ENCODE measurements at regions not wholly inside any gene's neighbourhood (a gene's known extent, or its start where the extent isn't known, plus 50 kb on each side); places are given as distances from the start of the nearest gene placed in this dataset.

GRCh38 chr15:91400481-91400880 is 300.4 kb downstream of the SV2B start:
- Histone ChIP-seq H3K36me3 (ENCODE audit: control insufficient read depth, insufficient read depth, low read length) (no peaks in the 10 kb centered on the region), H3K4me3 (ENCODE audit: low read depth, low read length) (no peak overlapping the region), H3K4me1 (ENCODE audit: control insufficient read depth, insufficient read depth, low read length, poor library complexity, severe bottlenecking) (no peaks in the 10 kb centered on the region), H3K27ac (ENCODE audit: insufficient read depth, low read length, poor library complexity, severe bottlenecking) (no peak overlapping the region), H3K27me3 (ENCODE audit: control insufficient read depth, insufficient read depth, low read length) (no peaks in the 10 kb centered on the region), H3K9me3 (ENCODE audit: control insufficient read depth in 2 of 2, low read length in 2 of 2) (no peaks in the 10 kb centered on the region)
- Mint-ChIP-seq H3K9me3 (peaks cover 0 to 3% (median 0%) of the 10 kb centered on the region in 7 donors), H3K4me3 (no peak overlapping the region), H3K27ac (no peak overlapping the region), H3K4me1 (no peaks in the 10 kb centered on the region), H3K27me3 (peaks cover 17% of the 10 kb centered on the region), H3K36me3 (no peaks in the 10 kb centered on the region)
- DNase-seq (no peak), ATAC-seq (ENCODE audit: low read depth in 2 of 2) (no peak)

DNA sequence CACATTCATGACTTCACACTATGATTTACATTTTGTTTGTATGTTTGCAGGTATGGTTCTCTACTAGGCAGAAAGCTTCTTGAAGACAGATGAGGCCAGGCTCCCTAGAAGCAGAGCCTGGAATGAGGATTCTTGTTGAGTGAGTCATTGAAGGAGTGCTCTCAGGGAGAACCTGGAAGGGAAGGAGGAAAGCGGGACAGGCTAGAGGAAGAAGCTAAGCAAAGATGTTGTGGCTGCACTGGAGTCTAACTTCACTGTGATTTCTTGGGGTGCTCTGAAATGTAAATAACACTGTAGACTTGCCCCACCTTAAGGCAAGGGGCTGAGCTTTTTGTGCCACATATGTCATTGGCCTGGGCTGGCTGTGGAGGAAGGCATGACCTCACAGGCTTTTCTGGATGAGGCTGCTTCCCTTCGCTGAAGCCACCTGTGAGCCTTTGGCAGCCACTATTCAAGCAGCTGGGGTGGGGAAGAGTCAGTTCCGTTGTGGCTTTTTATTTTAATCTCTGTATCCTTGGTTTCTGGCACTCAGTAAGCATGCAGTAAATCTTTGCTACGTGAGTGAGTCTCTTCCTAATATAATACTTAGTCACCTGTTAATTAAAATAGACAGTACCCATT is 307.3 kb downstream of the SV2B start:
- Mint-ChIP-seq H3K27me3 (peaks cover 10% of the 10 kb centered on the region), H3K36me3 (no peaks in the 10 kb centered on the region)

GRCh38 chr15:91408476-91409076 is 308.5 kb downstream of the SV2B start:
- Histone ChIP-seq H3K4me1 (ENCODE audit: control insufficient read depth, insufficient read depth, low read length, poor library complexity, severe bottlenecking) (no peaks in the 10 kb centered on the region), H3K27ac (ENCODE audit: insufficient read depth, low read length, poor library complexity, severe bottlenecking) (no peak overlapping the region), H3K4me3 (ENCODE audit: low read depth, low read length) (no peak overlapping the region), H3K9me3 (ENCODE audit: control insufficient read depth in 2 of 2, low read length in 2 of 2) (no peaks in the 10 kb centered on the region), H3K36me3 (ENCODE audit: control insufficient read depth, insufficient read depth, low read length) (no peaks in the 10 kb centered on the region), H3K27me3 (ENCODE audit: control insufficient read depth, insufficient read depth, low read length) (no peaks in the 10 kb centered on the region)
- Mint-ChIP-seq H3K9me3 (peaks cover 0 to 6% (median 0%) of the 10 kb centered on the region in 7 donors), H3K4me3 (no peak overlapping the region), H3K27me3 (peaks cover 5% of the 10 kb centered on the region), H3K36me3 (no peaks in the 10 kb centered on the region), H3K4me1 (peaks cover 0 to 20% (median 19%) of the 10 kb centered on the region in 4 donors), H3K27ac (no peak overlapping the region)
- DNase-seq = no peak
- ATAC-seq (ENCODE audit: low read depth in 2 of 2) = no peak

More for the DNA sequence above, 307.3 kb downstream of the SV2B start:
- ATAC-seq (ENCODE audit: low read depth in 2 of 2) (peak; percentile 28 to 53), DNase-seq (peak in 2 of 3 donors; percentile 3 to 53)
- no peaks in the 10 kb centered on the region for H3K27me3 ChIP-seq (ENCODE audit: control insufficient read depth, insufficient read depth, low read length)
- H3K27ac ChIP-seq (ENCODE audit: insufficient read depth, low read length, poor library complexity, severe bottlenecking) = no peak overlapping the region
- no peaks in the 10 kb centered on the region for H3K4me1 ChIP-seq (ENCODE audit: control insufficient read depth, insufficient read depth, low read length, poor library complexity, severe bottlenecking)
- H3K4me3 Mint-ChIP-seq = peak overlapping the region in 1 of 4 donors; percentile 38
- peak overlapping the region in 2 of 3 donors; percentile 3 to 79 for H3K27ac Mint-ChIP-seq
- peaks cover 0 to 17% (median 15%) of the 10 kb centered on the region in 4 donors for H3K4me1 Mint-ChIP-seq
- no peaks in the 10 kb centered on the region for H3K36me3 ChIP-seq (ENCODE audit: control insufficient read depth, insufficient read depth, low read length)
- H3K9me3 Mint-ChIP-seq = peaks cover 0 to 6% (median 0%) of the 10 kb centered on the region in 7 donors
- H3K4me3 ChIP-seq (ENCODE audit: low read depth, low read length) = peak overlapping the region; percentile 5
- H3K9me3 ChIP-seq (ENCODE audit: control insufficient read depth in 2 of 2, low read length in 2 of 2) = no peaks in the 10 kb centered on the region

DNA sequence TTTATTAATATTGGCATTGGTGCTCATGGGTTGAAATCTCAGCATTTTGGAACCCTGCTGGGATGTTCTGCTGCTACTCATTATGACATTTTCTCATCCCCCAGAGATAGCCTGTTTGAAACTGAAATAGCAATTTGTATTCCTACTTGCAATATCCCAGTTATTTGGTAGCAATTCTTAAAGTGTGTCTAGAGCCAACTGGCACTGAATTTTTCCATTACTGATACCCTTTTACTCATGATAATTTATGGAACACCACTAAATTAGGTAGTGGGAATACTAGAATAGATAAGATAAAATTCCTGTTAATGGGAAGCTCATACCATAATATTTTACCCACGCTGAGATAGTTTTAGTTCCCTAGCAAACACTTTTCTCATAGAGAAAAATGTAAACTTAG is 309.3 kb downstream of the SV2B start:
- ATAC-seq (ENCODE audit: low read depth in 2 of 2) (no peak), DNase-seq (no peak)
- H3K9me3 ChIP-seq (ENCODE audit: control insufficient read depth in 2 of 2, low read length in 2 of 2) = no peaks in the 10 kb centered on the region
- Mint-ChIP-seq H3K4me3 (no peak overlapping the region), H3K9me3 (peaks cover 0 to 9% (median 1%) of the 10 kb centered on the region in 7 donors), H3K27ac (no peak overlapping the region), H3K4me1 (peaks cover 0 to 20% (median 19%) of the 10 kb centered on the region in 4 donors), H3K27me3 (peaks cover 5% of the 10 kb centered on the region), H3K36me3 (no peaks in the 10 kb centered on the region)
- no peaks in the 10 kb centered on the region for H3K4me1 ChIP-seq (ENCODE audit: control insufficient read depth, insufficient read depth, low read length, poor library complexity, severe bottlenecking)
- H3K27me3 ChIP-seq (ENCODE audit: control insufficient read depth, insufficient read depth, low read length) = no peaks in the 10 kb centered on the region
- H3K27ac ChIP-seq (ENCODE audit: insufficient read depth, low read length, poor library complexity, severe bottlenecking) = no peak overlapping the region
- H3K36me3 ChIP-seq (ENCODE audit: control insufficient read depth, insufficient read depth, low read length) = no peaks in the 10 kb centered on the region
- H3K4me3 ChIP-seq (ENCODE audit: low read depth, low read length) = no peak overlapping the region

DNA sequence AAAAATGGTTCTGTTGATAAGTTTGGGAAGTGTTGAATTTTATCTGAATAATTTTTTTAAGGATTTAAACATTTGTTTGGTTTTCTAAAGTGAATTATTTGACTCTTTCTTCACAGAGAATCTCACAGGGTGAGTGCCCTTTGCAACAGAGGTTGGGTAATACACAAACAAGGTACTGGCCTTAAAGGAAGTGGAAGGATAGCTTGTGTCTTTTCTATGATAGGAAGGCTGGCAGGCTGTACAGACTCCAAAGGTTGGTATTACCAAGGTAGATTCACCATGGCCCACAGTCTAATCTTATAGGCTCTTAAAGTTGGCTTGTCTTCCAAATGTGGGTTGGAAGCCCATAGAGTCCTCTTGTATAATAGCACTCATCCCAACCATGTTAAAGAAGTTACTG is 311.5 kb downstream of the SV2B start:
- no peaks in the 10 kb centered on the region for H3K36me3 ChIP-seq (ENCODE audit: control insufficient read depth, insufficient read depth, low read length)
- no peaks in the 10 kb centered on the region for H3K36me3 Mint-ChIP-seq
- peaks cover 9% of the 10 kb centered on the region for H3K27me3 Mint-ChIP-seq
- ATAC-seq (ENCODE audit: low read depth in 2 of 2) (no peak), DNase-seq (no peak)
- no peaks in the 10 kb centered on the region for H3K4me1 ChIP-seq (ENCODE audit: control insufficient read depth, insufficient read depth, low read length, poor library complexity, severe bottlenecking)
- H3K9me3 ChIP-seq (ENCODE audit: control insufficient read depth in 2 of 2, low read length in 2 of 2) = no peaks in the 10 kb centered on the region
- H3K27ac Mint-ChIP-seq = no peak overlapping the region
- H3K9me3 Mint-ChIP-seq = peaks cover 0 to 10% (median 1%) of the 10 kb centered on the region in 7 donors
- no peak overlapping the region for H3K4me3 Mint-ChIP-seq
- peaks cover 0 to 20% (median 19%) of the 10 kb centered on the region in 4 donors for H3K4me1 Mint-ChIP-seq
- H3K4me3 ChIP-seq (ENCODE audit: low read depth, low read length) = no peak overlapping the region
- no peak overlapping the region for H3K27ac ChIP-seq (ENCODE audit: insufficient read depth, low read length, poor library complexity, severe bottlenecking)
- H3K27me3 ChIP-seq (ENCODE audit: control insufficient read depth, insufficient read depth, low read length) = no peaks in the 10 kb centered on the region

DNA sequence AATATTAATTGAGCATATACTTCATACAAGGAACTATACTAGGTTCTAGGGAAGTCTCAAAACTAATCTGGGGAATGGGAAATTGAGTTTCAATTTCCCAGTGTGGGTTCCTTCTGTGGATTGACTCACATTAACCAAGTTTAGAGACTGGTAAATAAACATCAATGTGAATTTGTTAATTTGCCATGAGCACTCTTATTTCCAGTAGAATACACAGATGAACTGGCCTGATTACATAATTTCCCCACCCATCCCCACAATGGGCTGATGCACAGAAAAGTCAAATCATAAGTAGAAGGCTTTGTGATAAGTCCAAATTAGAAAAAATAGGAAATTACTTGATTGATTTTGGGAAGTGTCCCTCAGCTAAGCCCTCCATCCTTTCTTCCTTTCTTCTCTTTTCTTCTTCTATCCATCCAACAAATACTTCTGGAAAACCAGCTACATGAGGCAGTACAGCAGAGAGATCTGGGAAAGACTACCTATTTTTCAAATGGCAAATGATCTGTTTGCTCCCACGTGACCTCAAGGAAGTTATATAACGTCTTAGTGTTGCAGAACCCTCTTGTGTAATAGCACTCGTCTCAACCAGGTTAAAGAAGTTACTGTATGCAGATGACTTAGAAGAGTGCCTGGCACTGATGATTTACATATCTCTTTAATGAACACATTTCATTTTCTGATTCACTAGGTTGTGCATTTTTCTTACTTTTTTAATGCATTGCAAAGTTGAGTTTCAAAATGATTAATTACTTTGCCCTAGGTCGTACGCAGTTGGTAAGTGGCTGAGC is 312.3 kb downstream of the SV2B start:
- H3K27ac Mint-ChIP-seq = peak overlapping the region in 1 of 3 donors; percentile 50
- peaks cover 0 to 16% (median 15%) of the 10 kb centered on the region in 4 donors for H3K4me1 Mint-ChIP-seq
- no peaks in the 10 kb centered on the region for H3K36me3 Mint-ChIP-seq
- peaks cover 9% of the 10 kb centered on the region for H3K27me3 Mint-ChIP-seq
- Histone ChIP-seq H3K27ac (ENCODE audit: insufficient read depth, low read length, poor library complexity, severe bottlenecking) (no peak overlapping the region), H3K4me1 (ENCODE audit: control insufficient read depth, insufficient read depth, low read length, poor library complexity, severe bottlenecking) (no peaks in the 10 kb centered on the region), H3K9me3 (ENCODE audit: control insufficient read depth in 2 of 2, low read length in 2 of 2) (no peaks in the 10 kb centered on the region), H3K4me3 (ENCODE audit: low read depth, low read length) (no peak overlapping the region), H3K27me3 (ENCODE audit: control insufficient read depth, insufficient read depth, low read length) (no peaks in the 10 kb centered on the region), H3K36me3 (ENCODE audit: control insufficient read depth, insufficient read depth, low read length) (no peaks in the 10 kb centered on the region)
- H3K4me3 Mint-ChIP-seq = no peak overlapping the region
- ATAC-seq (ENCODE audit: low read depth in 2 of 2) (no peak), DNase-seq (no peak)
- peaks cover 0 to 10% (median 1%) of the 10 kb centered on the region in 7 donors for H3K9me3 Mint-ChIP-seq

DNA sequence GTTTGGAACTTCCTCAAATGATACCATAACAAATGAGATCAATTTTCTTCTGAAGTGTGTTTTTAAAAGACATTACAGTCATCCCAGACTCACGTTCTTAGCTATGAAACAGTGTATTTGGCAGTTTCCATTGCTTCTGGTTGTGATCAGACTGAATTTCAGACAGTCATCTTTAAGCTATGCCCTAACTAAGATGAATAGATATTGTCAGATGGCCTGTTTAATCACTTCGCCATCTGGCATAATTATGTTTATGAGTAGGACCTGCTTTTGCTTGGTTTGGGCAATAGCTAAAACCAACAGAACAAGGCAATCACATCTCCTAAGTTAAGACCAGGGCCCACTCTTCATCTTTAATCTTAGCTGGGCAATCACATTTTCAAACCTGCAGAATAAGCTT is 313.1 kb downstream of the SV2B start:
- Histone ChIP-seq H3K9me3 (ENCODE audit: control insufficient read depth in 2 of 2, low read length in 2 of 2) (no peaks in the 10 kb centered on the region), H3K4me1 (ENCODE audit: control insufficient read depth, insufficient read depth, low read length, poor library complexity, severe bottlenecking) (no peaks in the 10 kb centered on the region), H3K27me3 (ENCODE audit: control insufficient read depth, insufficient read depth, low read length) (no peaks in the 10 kb centered on the region), H3K4me3 (ENCODE audit: low read depth, low read length) (no peak overlapping the region), H3K27ac (ENCODE audit: insufficient read depth, low read length, poor library complexity, severe bottlenecking) (no peak overlapping the region), H3K36me3 (ENCODE audit: control insufficient read depth, insufficient read depth, low read length) (no peaks in the 10 kb centered on the region)
- ATAC-seq (ENCODE audit: low read depth in 2 of 2) (no peak), DNase-seq (no peak)
- H3K4me1 Mint-ChIP-seq = peaks cover 0 to 12% (median 7%) of the 10 kb centered on the region in 4 donors
- H3K9me3 Mint-ChIP-seq = peaks cover 0 to 10% (median 1%) of the 10 kb centered on the region in 7 donors
- no peaks in the 10 kb centered on the region for H3K36me3 Mint-ChIP-seq
- no peak overlapping the region for H3K4me3 Mint-ChIP-seq
- H3K27me3 Mint-ChIP-seq = peaks cover 9% of the 10 kb centered on the region
- H3K27ac Mint-ChIP-seq = no peak overlapping the region

Measured in CD4-positive, CD25-positive, alpha-beta regulatory T cell (primary cell).